Heart left ventricle (tissue), 16 donors: ENCODE measurements at regions not wholly inside any gene's neighbourhood (a gene's known extent, or its start where the extent isn't known, plus 50 kb on each side); places are given as distances from the start of the nearest gene placed in this dataset.

Source experiments
- ATAC-seq, 4 donors: fragments of 200-7000 bp; cut with Tn5 transposase; one replicate each; pipeline ENCODE4 v1.9.1; 2020 to 2022; ENCODE audit warnings: moderate library complexity in 4 of 4, mild to moderate bottlenecking in 3 of 4, moderate number of reproducible peaks in 1 of 4
- DNase-seq, 5 donors: peaks; one replicate each; pipeline ENCODE4 v3.0.0-alpha.2; 2020
- H3K27ac ChIP-seq, 12 donors: fragments of 200-600 bp; sonication (generic) in 4 of 12; one replicate each; pipeline versions ENCODE4 v1.5.0 to v1.8.0; 2016 to 2022; ENCODE audit warnings: mild to moderate bottlenecking in 2 of 12
- H3K27me3 ChIP-seq, 9 donors: fragments of 200-600 bp; sonication (generic) in 2 of 9; one replicate each; pipeline versions ENCODE4 v1.5.1 to v1.8.0; 2016 to 2022; ENCODE audit warnings: mild to moderate bottlenecking in 3 of 9
- H3K36me3 ChIP-seq, 9 donors: fragments of 200-600 bp; sonication (generic) in 2 of 9; one replicate each; pipeline versions ENCODE4 v1.5.0 to v1.8.0; 2018 to 2022; ENCODE audit warnings: mild to moderate bottlenecking in 2 of 9
- H3K4me1 ChIP-seq, 12 donors: fragments of 200-600 bp; sonication (generic) in 4 of 12; one replicate each; pipeline versions ENCODE4 v1.5.0 to v1.8.0; 2016 to 2022; ENCODE audit warnings: mild to moderate bottlenecking in 3 of 12
- H3K4me3 ChIP-seq, 12 donors: fragments of 200-600 bp; sonication (generic) in 4 of 12; one replicate each; pipeline versions ENCODE4 v1.5.0 to v1.8.0; 2017 to 2022; ENCODE audit warnings: mild to moderate bottlenecking in 9 of 12, moderate library complexity in 4 of 12
- H3K9me3 ChIP-seq, 12 donors: fragments of 200-600 bp; sonication (generic) in 4 of 12; one replicate each; pipeline versions ENCODE4 v1.5.0 to v1.8.0; 2016 to 2022; ENCODE audit warnings: mild to moderate bottlenecking in 1 of 12
- POLR2A ChIP-seq, 2 donors: fragments of 450-650 bp; IDR thresholded peaks; one replicate each; pipeline ENCODE4 v1.6.1; 2017; ENCODE audit warnings: antibody characterized with exemption in 2 of 2, mild to moderate bottlenecking in 2 of 2, moderate library complexity in 2 of 2
- WGBS, 4 donors: extraction: QIAGEN DNeasy Blood & Tissue Kit in 2 of 4; methylation state at CpG; one replicate each; pipeline versions ENCODE4 v1.1.5 to v1.1.7; 2013 to 2018; 5-methylcytosine and 5-hydroxymethylcytosine counted together
- intact Hi-C, 10 donors: fragments of 100-400 bp; cut with DNase I; formaldehyde crosslinking; loops; one replicate each; pipeline versions ENCODE4 v1.11.1 to v1.14.2; 2022
- TF ChIP-seq, protein P1 (sequence below), 12 donors: fragments of 200-600 bp; sonication (generic) in 4 of 12; IDR thresholded peaks; one replicate each; pipeline versions ENCODE4 v1.5.0 to v1.8.0; 2018 to 2022; ENCODE audit warnings: antibody characterized with exemption in 12 of 12, mild to moderate bottlenecking in 5 of 12
- donor health status: ischemic (EF 13 %, LVEDD 7.1; RV severe dilation, severe dysfunction).
- donor health status: healthy with polysubstance abuse.
- donor health status: DM: no; HTN: yes; CAD: no.
- donor health status: DM: no; HTN: no; CAD: no.
- donor health status: ischemic (EF 25% LVEDD 6.9; RV normal size, moderate dysfunction).
- donor health status: ischemic (EF 25% LVEDD 5.7; RV mildly dilated, moderate dysfunction).
- donor health status: healthy.
- donor health status: DM: yes; HTN: yes; CAD: no.
- donor health status: ischemic (EF 35%, LVEDD 5.7; RV mildly dilated, moderate dysfunction).
- donor health status: nonischemic (EF 11% LVEDD 7.7; RV severe dilation, severe dysfunction).
- donor health status: DM: yes; HTN: yes; CAD: no.
- donor health status: PGD.
- donor health status: ischemic (EF 29% LVEDD 5.4; RV normal size, mild dysfunction).
- donor health status: nonischemic (EF 23%, LVEDD 6.1; RV moderate dilation, normal function).

DNA sequence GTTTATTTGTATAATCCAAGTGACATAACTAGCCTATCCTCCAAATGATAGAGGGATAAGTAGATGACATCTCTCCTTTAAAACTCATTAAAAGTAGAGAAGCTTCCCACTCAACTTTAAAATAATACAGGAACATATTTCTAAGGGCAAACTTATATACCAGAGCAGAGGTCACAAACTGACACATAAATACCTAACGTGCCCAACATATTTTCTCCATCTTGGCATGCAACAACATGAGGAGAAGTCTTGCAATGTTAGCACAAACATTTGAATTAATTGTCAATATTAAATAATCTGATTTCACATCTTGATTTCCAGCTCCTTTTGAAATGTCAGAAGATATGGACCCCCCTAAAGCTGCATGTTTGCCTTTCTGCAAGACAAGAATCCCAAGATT is 335.0 kb downstream of the DEPDC1B start:
- H3K27ac ChIP-seq = no peak overlapping the region
- 68 to 75% (median 73%) methylated on average over 1 of the region's 1 CpG for WGBS, 4 donors
- H3K4me3 ChIP-seq = no peak overlapping the region
- ATAC-seq (no peak), DNase-seq (no peak)
- no peaks in the 10 kb centered on the region for H3K36me3 ChIP-seq
- intact Hi-C loops = no loop called here
- H3K4me1 ChIP-seq = no peaks in the 10 kb centered on the region
- TF ChIP-seq, protein P1, sequence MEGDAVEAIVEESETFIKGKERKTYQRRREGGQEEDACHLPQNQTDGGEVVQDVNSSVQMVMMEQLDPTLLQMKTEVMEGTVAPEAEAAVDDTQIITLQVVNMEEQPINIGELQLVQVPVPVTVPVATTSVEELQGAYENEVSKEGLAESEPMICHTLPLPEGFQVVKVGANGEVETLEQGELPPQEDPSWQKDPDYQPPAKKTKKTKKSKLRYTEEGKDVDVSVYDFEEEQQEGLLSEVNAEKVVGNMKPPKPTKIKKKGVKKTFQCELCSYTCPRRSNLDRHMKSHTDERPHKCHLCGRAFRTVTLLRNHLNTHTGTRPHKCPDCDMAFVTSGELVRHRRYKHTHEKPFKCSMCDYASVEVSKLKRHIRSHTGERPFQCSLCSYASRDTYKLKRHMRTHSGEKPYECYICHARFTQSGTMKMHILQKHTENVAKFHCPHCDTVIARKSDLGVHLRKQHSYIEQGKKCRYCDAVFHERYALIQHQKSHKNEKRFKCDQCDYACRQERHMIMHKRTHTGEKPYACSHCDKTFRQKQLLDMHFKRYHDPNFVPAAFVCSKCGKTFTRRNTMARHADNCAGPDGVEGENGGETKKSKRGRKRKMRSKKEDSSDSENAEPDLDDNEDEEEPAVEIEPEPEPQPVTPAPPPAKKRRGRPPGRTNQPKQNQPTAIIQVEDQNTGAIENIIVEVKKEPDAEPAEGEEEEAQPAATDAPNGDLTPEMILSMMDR (IDR thresholded peaks at IDR 0.05) = no peak
- TF ChIP-seq POLR2A (IDR thresholded peaks at IDR 0.05) = no peak
- no peaks in the 10 kb centered on the region for H3K9me3 ChIP-seq
- no peaks in the 10 kb centered on the region for H3K27me3 ChIP-seq

DNA sequence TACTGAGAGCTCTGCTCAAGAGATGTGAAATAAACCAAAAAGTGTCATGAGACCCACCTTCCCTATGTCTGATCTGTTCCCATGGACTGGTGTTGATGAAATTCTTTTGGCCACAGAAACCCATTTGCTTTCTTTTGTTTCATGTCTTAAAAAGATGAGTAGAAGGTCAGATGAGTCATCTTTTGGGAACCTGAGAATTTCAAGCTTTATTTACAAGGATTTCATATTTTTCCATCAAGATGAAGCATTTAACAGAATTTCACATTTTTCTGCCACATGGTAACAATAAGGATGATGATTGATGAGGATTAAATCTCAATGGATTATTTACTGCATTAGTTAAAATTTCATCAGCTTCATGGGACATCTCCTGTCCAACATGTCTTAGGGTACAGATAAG is 337.8 kb downstream of the DEPDC1B start:
- Histone ChIP-seq H3K27me3 (no peaks in the 10 kb centered on the region), H3K4me3 (no peak overlapping the region), H3K4me1 (no peaks in the 10 kb centered on the region), H3K27ac (no peak overlapping the region), H3K9me3 (no peaks in the 10 kb centered on the region), H3K36me3 (no peaks in the 10 kb centered on the region)
- ATAC-seq (no peak), DNase-seq (no peak)
- intact Hi-C loops = no loop called here
- TF ChIP-seq, protein P1 (IDR thresholded peaks at IDR 0.05) = no peak
- no peak for TF ChIP-seq POLR2A (IDR thresholded peaks at IDR 0.05)

DNA sequence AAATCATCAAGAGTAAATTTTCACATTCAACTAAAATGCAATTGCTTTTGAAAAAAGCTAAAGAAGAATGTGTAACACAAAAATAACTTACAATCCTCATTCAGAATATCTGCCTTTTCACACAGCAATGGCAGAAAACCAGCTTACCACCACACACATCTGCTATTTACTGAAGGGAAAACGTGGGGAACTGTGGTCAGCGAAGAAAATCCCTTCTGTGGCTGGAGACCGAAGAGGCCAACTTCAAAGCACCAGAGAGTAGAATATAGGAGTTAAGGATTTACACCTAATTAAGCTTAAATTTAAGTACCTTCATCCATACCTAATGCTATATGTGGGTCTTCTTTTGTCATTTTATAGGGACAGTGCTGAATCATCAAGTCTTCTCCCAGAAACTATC is 339.6 kb downstream of the DEPDC1B start:
- Histone ChIP-seq H3K36me3 (no peaks in the 10 kb centered on the region), H3K4me1 (no peaks in the 10 kb centered on the region), H3K4me3 (no peak overlapping the region), H3K27ac (no peak overlapping the region), H3K27me3 (no peaks in the 10 kb centered on the region), H3K9me3 (no peaks in the 10 kb centered on the region)
- intact Hi-C loops = no loop called here
- no peak for ATAC-seq
- DNase-seq = no peak
- WGBS, 4 donors = 77 to 93% (median 84%) methylated on average over 3 of the region's 3 CpGs
- no peak for TF ChIP-seq POLR2A (IDR thresholded peaks at IDR 0.05)
- TF ChIP-seq, protein P1 (IDR thresholded peaks at IDR 0.05) = no peak

- TF ChIP-seq, protein P1 (IDR thresholded peaks at IDR 0.05) = no peak
- TF ChIP-seq POLR2A (IDR thresholded peaks at IDR 0.05) = no peak
- H3K36me3 ChIP-seq = no peaks in the 10 kb centered on the region
- ATAC-seq (no peak), DNase-seq (no peak)
- intact Hi-C loops = loop anchor here in 1 of 10 donors (2.0 kb wide), 1 partner anchor 39 kb away; no protein-coding TSS in a partner anchor
- no peak overlapping the region for H3K4me3 ChIP-seq
- no peaks in the 10 kb centered on the region for H3K27me3 ChIP-seq
- H3K9me3 ChIP-seq = no peaks in the 10 kb centered on the region
- no peaks in the 10 kb centered on the region for H3K4me1 ChIP-seq
- H3K27ac ChIP-seq = no peak overlapping the region
Observed at GRCh38 chr5:60357302-60357701, 342.7 kb downstream of the DEPDC1B start.
